Lung (tissue), 11 donors: ENCODE measurements at regions not wholly inside any gene's neighbourhood (a gene's known extent, or its start where the extent isn't known, plus 50 kb on each side); places are given as distances from the start of the nearest gene placed in this dataset.

Source experiments
- ATAC-seq: fragments of 200-7000 bp; cut with Tn5 transposase; one replicate; pipeline ENCODE4 v1.9.1; 2020; ENCODE audit warnings: moderate number of reproducible peaks; ENCODE audit not compliant: insufficient read depth, low FRiP score
- DNase-seq, 3 donors: peaks; one replicate each; pipeline ENCODE4 v3.0.0-alpha.2; 2013 to 2017
- H3K27ac ChIP-seq, 2 donors: one replicate each; pipeline ENCODE4 v1.5.1; 2013; ENCODE audit warnings: mild to moderate bottlenecking in 2 of 2, moderate library complexity in 2 of 2, control low read depth in 1 of 2, inconsistent platforms in 1 of 2, low read depth in 1 of 2, low read length in 1 of 2
- H3K27me3 ChIP-seq, 3 donors: one replicate each; pipeline ENCODE4 v1.5.1; 2013; ENCODE audit warnings: low read length in 2 of 3; ENCODE audit not compliant: control insufficient read depth in 3 of 3, insufficient read depth in 3 of 3
- H3K36me3 ChIP-seq, 4 donors: one replicate each; pipeline ENCODE4 v1.5.1; 2013; ENCODE audit warnings: low read length in 4 of 4, mild to moderate bottlenecking in 1 of 4, moderate library complexity in 1 of 4; ENCODE audit not compliant: control insufficient read depth in 4 of 4, insufficient read depth in 4 of 4
- H3K4me1 ChIP-seq, 5 donors: one replicate each; pipeline ENCODE4 v1.5.1; 2013; ENCODE audit warnings: low read length in 5 of 5, mild to moderate bottlenecking in 2 of 5, moderate library complexity in 1 of 5; ENCODE audit not compliant: control insufficient read depth in 5 of 5, insufficient read depth in 5 of 5
- H3K4me3 ChIP-seq: one replicate; pipeline ENCODE4 v1.5.1; 2013; ENCODE audit warnings: mild to moderate bottlenecking, control low read depth, moderate library complexity
- H3K9ac ChIP-seq, 2 donors: one replicate each; pipeline ENCODE4 v1.5.1; 2013; ENCODE audit warnings: low read length in 2 of 2, control low read depth in 1 of 2; ENCODE audit not compliant: insufficient read depth in 1 of 2
- H3K9me3 ChIP-seq, 4 donors: one replicate each; pipeline ENCODE4 v1.5.1; 2013; ENCODE audit warnings: low read length in 3 of 4, mild to moderate bottlenecking in 1 of 4, moderate library complexity in 1 of 4; ENCODE audit not compliant: control insufficient read depth in 4 of 4, insufficient read depth in 3 of 4
- CTCF ChIP-seq: IDR thresholded peaks from 2 replicates; pipeline ENCODE4 v1.5.1; 2012; ENCODE audit warnings: mild to moderate bottlenecking; ENCODE audit errors: control extremely low read depth, extremely low read depth
- WGBS, 2 donors: extraction: QIAGEN DNeasy Blood & Tissue Kit; methylation state at CpG; one replicate each; pipeline ENCODE4 v1.1.7; 2013; 5-methylcytosine and 5-hydroxymethylcytosine counted together
- donor health status: control.
- donor health status: control.
- donor health status: Bipolar disorder and iron deficiency.
- donor health status: healthy.
- donor health status: DM: yes; HTN: yes; CAD: no.

- peaks cover 0 to 11% (median 3%) of the 10 kb centered on the region in 4 donors for H3K9me3 ChIP-seq
- no peak overlapping the region for H3K4me3 ChIP-seq
- H3K27me3 ChIP-seq, result no peaks in the 10 kb centered on the region
- WGBS, 2 donors, result 87% methylated on average over 4 of the region's 4 CpGs
- DNase-seq (no peak), ATAC-seq (no peak)
- no peak for TF ChIP-seq CTCF
- H3K9ac ChIP-seq, result no peak overlapping the region
- H3K4me1 ChIP-seq, result no peaks in the 10 kb centered on the region
- no peaks in the 10 kb centered on the region for H3K36me3 ChIP-seq
- H3K27ac ChIP-seq, result no peak overlapping the region
Measured at GRCh38 chr12:86484473-86484872, 228.3 kb upstream of the MGAT4C start.

GRCh38 chr12:86473231-86473630 lies 217.0 kb upstream of the MGAT4C start:
- WGBS, 2 donors, result 65 to 74% methylated on average over 2 of the region's 2 CpGs
- ATAC-seq (no peak), DNase-seq (peak in 2 of 3 donors; percentile 75 to 85)

GRCh38 chr12:86456776-86457175 lies 200.6 kb upstream of the MGAT4C start:
- WGBS, 2 donors, result 73 to 79% methylated on average over 2 of the region's 2 CpGs
- Histone ChIP-seq H3K27me3 (no peaks in the 10 kb centered on the region), H3K27ac (no peak overlapping the region), H3K36me3 (no peaks in the 10 kb centered on the region), H3K4me3 (no peak overlapping the region), H3K4me1 (no peaks in the 10 kb centered on the region), H3K9ac (no peak overlapping the region), H3K9me3 (no peaks in the 10 kb centered on the region)
- ATAC-seq, result no peak
- no peak for TF ChIP-seq CTCF
- DNase-seq, result no peak

More at GRCh38 chr12:86473231-86473630, 217.0 kb upstream of the MGAT4C start:
- Histone ChIP-seq H3K9me3 (no peaks in the 10 kb centered on the region), H3K4me3 (no peak overlapping the region), H3K36me3 (no peaks in the 10 kb centered on the region), H3K27me3 (no peaks in the 10 kb centered on the region), H3K4me1 (peaks cover 0 to 4% (median 0%) of the 10 kb centered on the region in 5 donors), H3K9ac (no peak overlapping the region), H3K27ac (no peak overlapping the region)
- TF ChIP-seq CTCF, result no peak

GRCh38 chr12:86456241-86456640 lies 200.1 kb upstream of the MGAT4C start:
- Histone ChIP-seq H3K4me3 (no peak overlapping the region), H3K36me3 (no peaks in the 10 kb centered on the region), H3K9me3 (no peaks in the 10 kb centered on the region), H3K9ac (no peak overlapping the region), H3K27me3 (no peaks in the 10 kb centered on the region), H3K4me1 (no peaks in the 10 kb centered on the region), H3K27ac (no peak overlapping the region)
- WGBS, 2 donors, result 90 to 92% methylated on average over 3 of the region's 3 CpGs
- TF ChIP-seq CTCF, result no peak
- no peak for DNase-seq
- no peak for ATAC-seq
